Gastroesophageal sphincter (tissue), 3 donors: ENCODE measurements at regions not wholly inside any gene's neighbourhood (a gene's known extent, or its start where the extent isn't known, plus 50 kb on each side); places are given as distances from the start of the nearest gene placed in this dataset.

Experiments used
- EP300 ChIP-seq: sonication (generic); formaldehyde crosslinking; IDR thresholded peaks from one replicate; pipeline ENCODE4 v1.6.1; 2017; ENCODE audit warnings: antibody characterized with exemption, mild to moderate bottlenecking
- POLR2A ChIP-seq, 2 donors: fragments of 450-650 bp; IDR thresholded peaks; one replicate each; pipeline ENCODE4 v1.6.1; 2017; ENCODE audit warnings: antibody characterized with exemption in 2 of 2, mild to moderate bottlenecking in 2 of 2, moderate library complexity in 1 of 2
- POLR2AphosphoS5 ChIP-seq: sonication (generic); formaldehyde crosslinking; IDR thresholded peaks from one replicate; pipeline ENCODE4 v1.6.1; 2017; ENCODE audit warnings: antibody characterized with exemption
- TF ChIP-seq, protein P1 (sequence below), 4 experiments: fragments of 200-600 bp in 2 of 4; fragments of 450-650 bp in 2 of 4; sonication (generic) in 1 of 4; IDR thresholded peaks; one replicate each; pipeline ENCODE4 v1.5.1; 2017 to 2019; ENCODE audit warnings: antibody characterized with exemption in 4 of 4, mild to moderate bottlenecking in 2 of 4, moderate library complexity in 2 of 4

DNA sequence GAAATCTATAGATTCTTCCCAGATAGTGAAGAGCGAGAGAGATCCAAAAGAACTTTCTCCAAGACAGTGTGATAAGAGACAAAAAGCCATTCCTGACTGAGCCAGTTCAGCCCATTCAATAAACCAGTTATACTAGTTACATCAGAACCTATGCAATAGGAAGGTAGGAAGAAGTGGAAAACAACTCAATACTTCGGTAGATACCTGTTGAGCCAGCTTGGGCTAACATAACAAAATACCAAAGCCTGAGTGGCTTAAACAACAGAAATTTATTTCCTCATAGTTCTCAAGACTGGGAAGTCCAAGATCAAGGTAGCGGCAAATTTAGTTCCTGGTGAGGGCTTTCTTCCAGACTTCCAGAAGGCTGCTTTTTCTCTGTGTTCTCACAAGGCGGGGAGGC lies 214.5 kb upstream of the GRAMD2B start:
- TF ChIP-seq, protein P1, sequence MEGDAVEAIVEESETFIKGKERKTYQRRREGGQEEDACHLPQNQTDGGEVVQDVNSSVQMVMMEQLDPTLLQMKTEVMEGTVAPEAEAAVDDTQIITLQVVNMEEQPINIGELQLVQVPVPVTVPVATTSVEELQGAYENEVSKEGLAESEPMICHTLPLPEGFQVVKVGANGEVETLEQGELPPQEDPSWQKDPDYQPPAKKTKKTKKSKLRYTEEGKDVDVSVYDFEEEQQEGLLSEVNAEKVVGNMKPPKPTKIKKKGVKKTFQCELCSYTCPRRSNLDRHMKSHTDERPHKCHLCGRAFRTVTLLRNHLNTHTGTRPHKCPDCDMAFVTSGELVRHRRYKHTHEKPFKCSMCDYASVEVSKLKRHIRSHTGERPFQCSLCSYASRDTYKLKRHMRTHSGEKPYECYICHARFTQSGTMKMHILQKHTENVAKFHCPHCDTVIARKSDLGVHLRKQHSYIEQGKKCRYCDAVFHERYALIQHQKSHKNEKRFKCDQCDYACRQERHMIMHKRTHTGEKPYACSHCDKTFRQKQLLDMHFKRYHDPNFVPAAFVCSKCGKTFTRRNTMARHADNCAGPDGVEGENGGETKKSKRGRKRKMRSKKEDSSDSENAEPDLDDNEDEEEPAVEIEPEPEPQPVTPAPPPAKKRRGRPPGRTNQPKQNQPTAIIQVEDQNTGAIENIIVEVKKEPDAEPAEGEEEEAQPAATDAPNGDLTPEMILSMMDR (IDR thresholded peaks at IDR 0.05), result no peak
- TF ChIP-seq POLR2A (IDR thresholded peaks at IDR 0.05) (no peak), EP300 (no peak), POLR2AphosphoS5 (no peak)
